Endothelial cell of umbilical vein (primary cell): ENCODE measurements at regions not wholly inside any gene's neighbourhood (a gene's known extent, or its start where the extent isn't known, plus 50 kb on each side); places are given as distances from the start of the nearest gene placed in this dataset.

Source experiments
- BruUV-seq: library from RNA; stranded (reverse); fragments of 400-500 nt; replicated peaks from 2 replicates; lab custom pipeline; 2021; lab: Mats Ljungman, UMichigan
- CTCF ChIA-PET: fragments of 300-600, 350-600 bp; sonication (Branson Sonifier 250); formaldehyde crosslinking; loops from one replicate; lab custom pipeline; 2021; ENCODE audit warnings: antibody characterized with exemption, inconsistent platforms; lab: Charles Lee
- POLR2A ChIA-PET: fragments of 300-600, 350-600 bp; sonication (Branson Sonifier 250); formaldehyde crosslinking; loops from one replicate; lab custom pipeline; 2021; ENCODE audit warnings: antibody characterized with exemption, inconsistent platforms; lab: Charles Lee
- DNase-seq: peaks from one replicate; pipeline ENCODE4 v3.0.0-alpha.2; 2011; ENCODE audit warnings: low read depth, low spot score
- FAIRE-seq: peaks from 2 replicates; lab custom pipeline; 2011; peaks lifted over from hg19 to GRCh38; lab: Jason Lieb, UNC
- H2AFZ ChIP-seq: 2 replicates; pipeline ENCODE4 v1.6.0; 2012; ENCODE audit warnings: low read depth, low read length, control low read depth, inconsistent platforms
- H3K27ac ChIP-seq: 2 replicates; pipeline ENCODE4 v1.5.1; 2011; ENCODE audit warnings: low read depth, mild to moderate bottlenecking, control low read depth, low read length, moderate library complexity; ENCODE audit not compliant: insufficient read depth
- H3K27me3 ChIP-seq, 2 experiments: 2 replicates each; pipeline versions ENCODE4 v1.6.0 to v1.6.1; 2011; ENCODE audit warnings: low read length in 2 of 2, mixed read lengths in 1 of 2; ENCODE audit not compliant: control insufficient read depth in 2 of 2, insufficient read depth in 2 of 2
- H3K36me3 ChIP-seq, 2 experiments: 2 replicates in 1 of 2; 3 replicates in 1 of 2; pipeline ENCODE4 v1.5.1; 2011; ENCODE audit warnings: low read length in 2 of 2, mild to moderate bottlenecking in 1 of 2, moderate library complexity in 1 of 2; ENCODE audit not compliant: control insufficient read depth in 2 of 2, insufficient read depth in 2 of 2; ENCODE audit errors: extremely low read depth in 1 of 2
- H3K4me1 ChIP-seq: 3 replicates; pipeline ENCODE4 v1.5.1; 2011; ENCODE audit warnings: mild to moderate bottlenecking, low read length; ENCODE audit not compliant: control insufficient read depth, insufficient read depth; ENCODE audit errors: extremely low read depth
- H3K4me2 ChIP-seq: 2 replicates; pipeline ENCODE4 v1.6.1; 2011; ENCODE audit warnings: low read length, control low read depth, mixed read lengths; ENCODE audit not compliant: insufficient read depth
- H3K4me3 ChIP-seq, 3 experiments: fragments of 200-600 bp in 1 of 3; sonication (generic), shearing (Covaris generic) in 1 of 3; replicated peaks in 1 of 3; 2 replicates each; pipeline ENCODE4 v1.5.1; 2011 to 2016; ENCODE audit warnings: control low read depth in 3 of 3, low read length in 3 of 3, mild to moderate bottlenecking in 2 of 3, inconsistent platforms in 1 of 3, low read depth in 1 of 3, moderate library complexity in 1 of 3; ENCODE audit not compliant: insufficient read depth in 1 of 3
- H3K79me2 ChIP-seq: 2 replicates; pipeline ENCODE4 v1.6.0; 2012; ENCODE audit warnings: low read length, inconsistent platforms; ENCODE audit not compliant: control insufficient read depth, insufficient read depth
- H3K9ac ChIP-seq: replicated peaks from 2 replicates; pipeline ENCODE3; 2011; ENCODE audit warnings: low read length, control low read depth; ENCODE audit not compliant: insufficient read depth; ENCODE audit errors: extremely low read depth
- H3K9me1 ChIP-seq: replicated peaks from 3 replicates; pipeline ENCODE4 v1.6.0; 2011; ENCODE audit warnings: mild to moderate bottlenecking, low read length; ENCODE audit not compliant: control insufficient read depth, insufficient read depth; ENCODE audit errors: extremely low read depth
- H3K9me3 ChIP-seq: replicated peaks from 2 replicates; pipeline ENCODE4 v1.5.1; 2012; ENCODE audit warnings: low read length, inconsistent platforms; ENCODE audit not compliant: control insufficient read depth, insufficient read depth
- H4K20me1 ChIP-seq: replicated peaks from 2 replicates; pipeline ENCODE3; 2011; ENCODE audit warnings: mild to moderate bottlenecking, low read length; ENCODE audit not compliant: control insufficient read depth, insufficient read depth; ENCODE audit errors: extremely low read depth
- CTCF ChIP-seq, 2 donors: IDR thresholded peaks; 1 replicate in 1 of 2; 2 replicates in 1 of 2; pipeline ENCODE4 v1.5.1; 2011; ENCODE audit warnings: low read length in 2 of 2, mild to moderate bottlenecking in 2 of 2, moderate library complexity in 2 of 2, control low read depth in 1 of 2, inconsistent platforms in 1 of 2, low read depth in 1 of 2; ENCODE audit not compliant: insufficient read depth in 1 of 2; ENCODE audit errors: extremely low read depth in 1 of 2
- EZH2 ChIP-seq: IDR thresholded peaks from 2 replicates; pipeline ENCODE4 v1.6.1; 2012; ENCODE audit warnings: borderline replicate concordance, low read depth, mild to moderate bottlenecking, moderate library complexity, low read length, inconsistent platforms; ENCODE audit not compliant: severe bottlenecking
- FOS ChIP-seq: IDR thresholded peaks from 2 replicates; pipeline ENCODE4 v1.6.1; 2011; ENCODE audit warnings: mild to moderate bottlenecking, low read length, moderate library complexity, borderline replicate concordance; ENCODE audit not compliant: insufficient read depth
- GATA2 ChIP-seq: IDR thresholded peaks from 2 replicates; pipeline ENCODE4 v1.7.0; 2011; ENCODE audit warnings: low read depth, mild to moderate bottlenecking, moderate library complexity, mixed read lengths, low read length; ENCODE audit not compliant: insufficient read length, insufficient read depth
- JUN ChIP-seq: IDR thresholded peaks from 2 replicates; pipeline ENCODE4 v1.6.1; 2011; ENCODE audit warnings: borderline replicate concordance, low read depth; ENCODE audit not compliant: insufficient read length, insufficient read depth
- MAX ChIP-seq: IDR thresholded peaks from 2 replicates; pipeline ENCODE4 v1.6.1; 2011; ENCODE audit not compliant: insufficient read depth, insufficient read length
- MYC ChIP-seq: IDR thresholded peaks from one replicate; pipeline ENCODE4 v1.6.1; 2011; ENCODE audit warnings: mild to moderate bottlenecking, low read depth, low read length
- POLR2A ChIP-seq: IDR thresholded peaks from 2 replicates; pipeline ENCODE4 v1.6.1; 2012; ENCODE audit warnings: low read depth, mild to moderate bottlenecking, control low read depth, low read length
- POLR2AphosphoS5 ChIP-seq: IDR thresholded peaks from 2 replicates; pipeline ENCODE4 v1.6.1; 2012; ENCODE audit warnings: low read depth, mild to moderate bottlenecking, control low read depth, low read length, moderate library complexity; ENCODE audit not compliant: insufficient read depth
- dilution Hi-C: fragments of 300-500 bp; cut with MboI; formaldehyde crosslinking; loops from one replicate; pipeline ENCODE4 v1.15.0; 2019; ENCODE audit warnings: low sequenced_read_pairs; ENCODE audit not compliant: extremely low pct_ligation_motif_present
- intact Hi-C: fragments of 100-400 bp; cut with micrococcal nuclease; formaldehyde crosslinking; loops from one replicate; pipeline ENCODE4 v1.10.0; 2022

GRCh38 chr6:21309807-21310221 is 283.7 kb upstream of the SOX4 start:
- no peaks in the 10 kb centered on the region for H3K36me3 ChIP-seq
- H3K4me1 ChIP-seq: no peaks in the 10 kb centered on the region
- CTCF ChIA-PET: interaction anchor here (1.0 kb wide), 1 partner anchor 218 kb away, joined by 3 read pairs; no protein-coding TSS in a partner anchor
- H3K9ac ChIP-seq: no peak overlapping the region
- no peaks in the 10 kb centered on the region for H3K27me3 ChIP-seq
- dilution Hi-C loops (no loop called here), intact Hi-C loops (no loop called here)
- DNase-seq (no peak), FAIRE-seq (no peak)
- H3K4me3 ChIP-seq: no peak overlapping the region
- no peaks in the 10 kb centered on the region for H3K9me1 ChIP-seq
- no peak overlapping the region for H2AFZ ChIP-seq
- no peak for TF ChIP-seq JUN
- TF ChIP-seq POLR2AphosphoS5: no peak
- no peak for TF ChIP-seq FOS
- no peak for TF ChIP-seq EZH2
- no peak for TF ChIP-seq GATA2
- no peak for TF ChIP-seq CTCF (IDR thresholded peaks at IDR 0.05; ENCODE audit: extremely low read depth in 1 of 2, insufficient read depth in 1 of 2, low read depth in 1 of 2, low read length in 2 of 2)
- TF ChIP-seq MYC: no peak
- TF ChIP-seq POLR2A: no peak
- TF ChIP-seq MAX: no peak
- POLR2A ChIA-PET: no interaction called here
- H3K4me2 ChIP-seq: no peak overlapping the region
- no TSS peak for BruUV-seq
- no peaks in the 10 kb centered on the region for H3K9me3 ChIP-seq
- H3K79me2 ChIP-seq: no peaks in the 10 kb centered on the region
- H3K27ac ChIP-seq: no peak overlapping the region
- no peaks in the 10 kb centered on the region for H4K20me1 ChIP-seq
